ENCODE measurements at regions not wholly inside any gene's neighbourhood (a gene's known extent, or its start where the extent isn't known, plus 50 kb on each side); places are given as distances from the start of the nearest gene placed in this dataset.
"Not testable (repeated sequence)": the region's sequence is repeated elsewhere in the genome, so short reads cannot be mapped to it uniquely, and the experiment has no call there.

- H3K4me3 Mint-ChIP-seq (ENCODE audit: low read depth), result no peak overlapping the region
- H3K27ac Mint-ChIP-seq, result no peak overlapping the region
- H3K27me3 Mint-ChIP-seq (ENCODE audit: low read depth), result no peaks in the 10 kb centered on the region
- H3K4me1 Mint-ChIP-seq (ENCODE audit: low read depth), result no peaks in the 10 kb centered on the region
- no peaks in the 10 kb centered on the region for H3K36me3 Mint-ChIP-seq (ENCODE audit: low read depth)
- no peaks in the 10 kb centered on the region for H3K9me3 Mint-ChIP-seq
- no peak for DNase-seq (ENCODE audit: low spot score)
- intact Hi-C loops (cut with micrococcal nuclease), result no loop called here
Measured at GRCh38 chr10:23742368-23742767, 303.5 kb downstream of the OTUD1 start.

GRCh38 chr10:23742807-23743206, 303.9 kb downstream of the OTUD1 start:
- no peak overlapping the region for H3K27ac Mint-ChIP-seq
- no peaks in the 10 kb centered on the region for H3K9me3 Mint-ChIP-seq
- no peaks in the 10 kb centered on the region for H3K36me3 Mint-ChIP-seq (ENCODE audit: low read depth)
- intact Hi-C loops (cut with micrococcal nuclease), result no loop called here
- H3K4me3 Mint-ChIP-seq (ENCODE audit: low read depth), result no peak overlapping the region
- H3K4me1 Mint-ChIP-seq (ENCODE audit: low read depth), result no peaks in the 10 kb centered on the region
- no peaks in the 10 kb centered on the region for H3K27me3 Mint-ChIP-seq (ENCODE audit: low read depth)
- DNase-seq (ENCODE audit: low spot score), result no peak

- Mint-ChIP-seq H3K36me3 (ENCODE audit: low read depth) (no peaks in the 10 kb centered on the region), H3K4me1 (ENCODE audit: low read depth) (no peaks in the 10 kb centered on the region), H3K27ac (no peak overlapping the region), H3K27me3 (ENCODE audit: low read depth) (no peaks in the 10 kb centered on the region), H3K9me3 (no peaks in the 10 kb centered on the region), H3K4me3 (ENCODE audit: low read depth) (no peak overlapping the region)
- DNase-seq (ENCODE audit: low spot score), result no peak
- intact Hi-C loops (cut with micrococcal nuclease), result no loop called here
Measured at GRCh38 chr10:23754179-23754578, 315.3 kb downstream of the OTUD1 start.

- Mint-ChIP-seq H3K9me3 (no peaks in the 10 kb centered on the region), H3K27ac (no peak overlapping the region), H3K36me3 (ENCODE audit: low read depth) (no peaks in the 10 kb centered on the region), H3K4me3 (ENCODE audit: low read depth) (no peak overlapping the region), H3K27me3 (ENCODE audit: low read depth) (no peaks in the 10 kb centered on the region), H3K4me1 (ENCODE audit: low read depth) (no peaks in the 10 kb centered on the region)
- DNase-seq (ENCODE audit: low spot score), result no peak
- intact Hi-C loops (cut with micrococcal nuclease), result no loop called here
Measured at GRCh38 chr10:23754941-23755340, 316.1 kb downstream of the OTUD1 start.

- DNase-seq (ENCODE audit: low spot score), result no peak
- Mint-ChIP-seq H3K27me3 (ENCODE audit: low read depth) (no peaks in the 10 kb centered on the region), H3K9me3 (no peaks in the 10 kb centered on the region), H3K4me1 (ENCODE audit: low read depth) (no peaks in the 10 kb centered on the region), H3K4me3 (ENCODE audit: low read depth) (no peak overlapping the region), H3K27ac (no peak overlapping the region), H3K36me3 (ENCODE audit: low read depth) (no peaks in the 10 kb centered on the region)
- intact Hi-C loops (cut with micrococcal nuclease), result no loop called here
Measured at GRCh38 chr10:23755556-23755955, 316.7 kb downstream of the OTUD1 start.

GRCh38 chr10:23768281-23768680, 329.4 kb downstream of the OTUD1 start:
- H3K36me3 Mint-ChIP-seq (ENCODE audit: low read depth), result no peaks in the 10 kb centered on the region
- peaks cover 5% of the 10 kb centered on the region for H3K9me3 Mint-ChIP-seq
- no peak for DNase-seq (ENCODE audit: low spot score)
- intact Hi-C loops (cut with micrococcal nuclease), result no loop called here
- no peaks in the 10 kb centered on the region for H3K4me1 Mint-ChIP-seq (ENCODE audit: low read depth)
- no peak overlapping the region for H3K4me3 Mint-ChIP-seq (ENCODE audit: low read depth)
- H3K27me3 Mint-ChIP-seq (ENCODE audit: low read depth), result no peaks in the 10 kb centered on the region
- H3K27ac Mint-ChIP-seq, result no peak overlapping the region

- no peak overlapping the region for H3K27ac Mint-ChIP-seq
- intact Hi-C loops (cut with micrococcal nuclease), result no loop called here
- no peak overlapping the region for H3K4me3 Mint-ChIP-seq (ENCODE audit: low read depth)
- H3K27me3 Mint-ChIP-seq (ENCODE audit: low read depth), result no peaks in the 10 kb centered on the region
- DNase-seq (ENCODE audit: low spot score), result no peak
- H3K4me1 Mint-ChIP-seq (ENCODE audit: low read depth), result no peaks in the 10 kb centered on the region
- no peaks in the 10 kb centered on the region for H3K9me3 Mint-ChIP-seq
- no peaks in the 10 kb centered on the region for H3K36me3 Mint-ChIP-seq (ENCODE audit: low read depth)
Measured at GRCh38 chr10:23777153-23777552, 338.3 kb downstream of the OTUD1 start.

GRCh38 chr10:23779301-23779700, 340.4 kb downstream of the OTUD1 start:
- intact Hi-C loops (cut with micrococcal nuclease), result no loop called here
- no peaks in the 10 kb centered on the region for H3K9me3 Mint-ChIP-seq

GRCh38 chr10:23780331-23780730, 341.5 kb downstream of the OTUD1 start:
- Mint-ChIP-seq H3K4me1 (ENCODE audit: low read depth) (no peaks in the 10 kb centered on the region), H3K36me3 (ENCODE audit: low read depth) (no peaks in the 10 kb centered on the region), H3K4me3 (ENCODE audit: low read depth) (no peak overlapping the region), H3K9me3 (no peaks in the 10 kb centered on the region), H3K27ac (no peak overlapping the region), H3K27me3 (ENCODE audit: low read depth) (no peaks in the 10 kb centered on the region)
- intact Hi-C loops (cut with micrococcal nuclease), result no loop called here
- no peak for DNase-seq (ENCODE audit: low spot score)

More at GRCh38 chr10:23779301-23779700, 340.4 kb downstream of the OTUD1 start:
- no peak overlapping the region for H3K4me3 Mint-ChIP-seq (ENCODE audit: low read depth)
- no peak for DNase-seq (ENCODE audit: low spot score)
- H3K27me3 Mint-ChIP-seq (ENCODE audit: low read depth), result no peaks in the 10 kb centered on the region
- H3K27ac Mint-ChIP-seq, result no peak overlapping the region
- no peaks in the 10 kb centered on the region for H3K36me3 Mint-ChIP-seq (ENCODE audit: low read depth)
- H3K4me1 Mint-ChIP-seq (ENCODE audit: low read depth), result no peaks in the 10 kb centered on the region

GRCh38 chr10:23786594-23786993, 347.7 kb downstream of the OTUD1 start:
- no peak overlapping the region for H3K4me3 Mint-ChIP-seq (ENCODE audit: low read depth)
- no peaks in the 10 kb centered on the region for H3K4me1 Mint-ChIP-seq (ENCODE audit: low read depth)
- intact Hi-C loops (cut with micrococcal nuclease), result no loop called here

GRCh38 chr10:23793577-23793976, 354.7 kb downstream of the OTUD1 start:
- intact Hi-C loops (cut with micrococcal nuclease), result no loop called here
- H3K27ac Mint-ChIP-seq, result no peak overlapping the region
- no peaks in the 10 kb centered on the region for H3K36me3 Mint-ChIP-seq (ENCODE audit: low read depth)
- no peak overlapping the region for H3K4me3 Mint-ChIP-seq (ENCODE audit: low read depth)
- no peaks in the 10 kb centered on the region for H3K4me1 Mint-ChIP-seq (ENCODE audit: low read depth)
- peaks cover 3% of the 10 kb centered on the region for H3K9me3 Mint-ChIP-seq
- no peak for DNase-seq (ENCODE audit: low spot score)
- H3K27me3 Mint-ChIP-seq (ENCODE audit: low read depth), result no peaks in the 10 kb centered on the region

More at GRCh38 chr10:23786594-23786993, 347.7 kb downstream of the OTUD1 start:
- H3K36me3 Mint-ChIP-seq (ENCODE audit: low read depth), result no peaks in the 10 kb centered on the region
- no peak for DNase-seq (ENCODE audit: low spot score)
- no peaks in the 10 kb centered on the region for H3K27me3 Mint-ChIP-seq (ENCODE audit: low read depth)
- H3K9me3 Mint-ChIP-seq, result no peaks in the 10 kb centered on the region
- H3K27ac Mint-ChIP-seq, result no peak overlapping the region

GRCh38 chr10:23797452-23797851, 358.6 kb downstream of the OTUD1 start:
- intact Hi-C loops (cut with micrococcal nuclease); H3K36me3 Mint-ChIP-seq (ENCODE audit: low read depth); H3K27me3 Mint-ChIP-seq (ENCODE audit: low read depth); H3K9me3 Mint-ChIP-seq; H3K4me3 Mint-ChIP-seq (ENCODE audit: low read depth); H3K4me1 Mint-ChIP-seq (ENCODE audit: low read depth); H3K27ac Mint-ChIP-seq; DNase-seq (ENCODE audit: low spot score): not testable (repeated sequence)

GRCh38 chr10:23804125-23804524, 365.2 kb downstream of the OTUD1 start:
- intact Hi-C loops (cut with micrococcal nuclease), result no loop called here
- Mint-ChIP-seq H3K27ac (no peak overlapping the region), H3K4me3 (ENCODE audit: low read depth) (no peak overlapping the region), H3K36me3 (ENCODE audit: low read depth) (no peaks in the 10 kb centered on the region), H3K27me3 (ENCODE audit: low read depth) (no peaks in the 10 kb centered on the region), H3K4me1 (ENCODE audit: low read depth) (no peaks in the 10 kb centered on the region), H3K9me3 (no peaks in the 10 kb centered on the region)
- no peak for DNase-seq (ENCODE audit: low spot score)

- Mint-ChIP-seq H3K4me1 (ENCODE audit: low read depth) (no peaks in the 10 kb centered on the region), H3K27ac (no peak overlapping the region), H3K27me3 (ENCODE audit: low read depth) (no peaks in the 10 kb centered on the region), H3K36me3 (ENCODE audit: low read depth) (no peaks in the 10 kb centered on the region), H3K4me3 (ENCODE audit: low read depth) (no peak overlapping the region), H3K9me3 (no peaks in the 10 kb centered on the region)
- DNase-seq (ENCODE audit: low spot score), result no peak
- intact Hi-C loops (cut with micrococcal nuclease), result no loop called here
Measured at GRCh38 chr10:23813687-23814086, 374.8 kb downstream of the OTUD1 start.
